SH-SY5Y (cell line): ENCODE measurements at regions not wholly inside any gene's neighbourhood (a gene's known extent, or its start where the extent isn't known, plus 50 kb on each side); places are given as distances from the start of the nearest gene placed in this dataset.

Experiments
- GATA2 ChIP-seq: IDR thresholded peaks from 2 replicates; pipeline ENCODE4 v1.6.1; 2011; ENCODE audit warnings: mild to moderate bottlenecking, low read depth, low read length
- GATA3 ChIP-seq: IDR thresholded peaks from 2 replicates; pipeline ENCODE4 v1.6.1; 2011; ENCODE audit warnings: low read depth, mild to moderate bottlenecking, low read length, moderate library complexity

- no peak for TF ChIP-seq GATA3
- no peak for TF ChIP-seq GATA2
Measured at GRCh38 chr3:66673293-66673692, 172.5 kb upstream of the LRIG1 start.

GRCh38 chr3:66675366-66675765 lies 174.5 kb upstream of the LRIG1 start:
- no peak for TF ChIP-seq GATA2
- TF ChIP-seq GATA3: no peak

GRCh38 chr3:66692042-66692765 lies 191.4 kb upstream of the LRIG1 start:
- TF ChIP-seq GATA2 (no peak), GATA3 (no peak)

GRCh38 chr3:66692766-66693150 lies 191.9 kb upstream of the LRIG1 start:
- TF ChIP-seq GATA2 (no peak), GATA3 (no peak)

GRCh38 chr3:66693461-66694031 lies 192.7 kb upstream of the LRIG1 start:
- TF ChIP-seq GATA2 (no peak), GATA3 (no peak)

- no peak for TF ChIP-seq GATA3
- no peak for TF ChIP-seq GATA2
Measured at GRCh38 chr3:66702126-66702525, 201.3 kb upstream of the LRIG1 start.

GRCh38 chr3:66703501-66703900 lies 202.7 kb upstream of the LRIG1 start:
- no peak for TF ChIP-seq GATA2
- TF ChIP-seq GATA3: no peak

- TF ChIP-seq GATA2: no peak
- no peak for TF ChIP-seq GATA3
Measured at GRCh38 chr3:66705076-66705475, 204.3 kb upstream of the LRIG1 start.

- TF ChIP-seq GATA2 (no peak), GATA3 (no peak)
Measured at GRCh38 chr3:66706890-66707289, 206.1 kb upstream of the LRIG1 start.

- TF ChIP-seq GATA3 (no peak), GATA2 (no peak)
Measured at GRCh38 chr3:66709532-66709931, 208.7 kb upstream of the LRIG1 start.

GRCh38 chr3:66712210-66712609 lies 211.4 kb upstream of the LRIG1 start:
- TF ChIP-seq GATA2: no peak
- TF ChIP-seq GATA3: no peak

GRCh38 chr3:66713921-66714320 lies 213.1 kb upstream of the LRIG1 start:
- TF ChIP-seq GATA3 (no peak), GATA2 (no peak)

GRCh38 chr3:66715806-66716205 lies 215.0 kb upstream of the LRIG1 start:
- TF ChIP-seq GATA2 (no peak), GATA3 (no peak)

- no peak for TF ChIP-seq GATA3
- no peak for TF ChIP-seq GATA2
Measured at GRCh38 chr3:66717806-66718205, 217.0 kb upstream of the LRIG1 start.

GRCh38 chr3:66719796-66720356 lies 219.1 kb upstream of the LRIG1 start:
- TF ChIP-seq GATA2: no peak
- TF ChIP-seq GATA3: no peak

GRCh38 chr3:66720508-66720907 lies 219.7 kb upstream of the LRIG1 start:
- TF ChIP-seq GATA2 (no peak), GATA3 (no peak)
